BLaER1 (cell line): ENCODE measurements at regions not wholly inside any gene's neighbourhood (a gene's known extent, or its start where the extent isn't known, plus 50 kb on each side); places are given as distances from the start of the nearest gene placed in this dataset.

Source experiments
- H3K27ac ChIP-seq: shearing (Covaris generic); formaldehyde crosslinking; 2 replicates; pipeline ENCODE4 v1.8.1; 2022
- H3K27me3 ChIP-seq: shearing (Covaris generic); formaldehyde crosslinking; 2 replicates; pipeline ENCODE4 v1.8.1; 2022
- H3K36me3 ChIP-seq: shearing (Covaris generic); formaldehyde crosslinking; 2 replicates; pipeline ENCODE4 v1.8.1; 2022
- H3K4me1 ChIP-seq: shearing (Covaris generic); formaldehyde crosslinking; 2 replicates; pipeline ENCODE4 v1.8.1; 2022
- H3K4me2 ChIP-seq: shearing (Covaris generic); formaldehyde crosslinking; 2 replicates; pipeline ENCODE4 v1.8.1; 2022
- H3K4me3 ChIP-seq: shearing (Covaris generic); formaldehyde crosslinking; 2 replicates; pipeline ENCODE4 v1.8.1; 2022
- H3K9ac ChIP-seq: shearing (Covaris generic); formaldehyde crosslinking; 2 replicates; pipeline ENCODE4 v1.8.1; 2022
- H3K9me3 ChIP-seq: shearing (Covaris generic); formaldehyde crosslinking; 2 replicates; pipeline ENCODE4 v1.8.1; 2022
- H4K20me1 ChIP-seq: shearing (Covaris generic); formaldehyde crosslinking; 2 replicates; pipeline ENCODE4 v1.8.1; 2022
- Cebpa-rat ChIP-seq: shearing (Covaris generic); IDR thresholded peaks from 2 replicates; pipeline ENCODE4 v1.8.1; 2022

- Histone ChIP-seq H3K27ac (no peak overlapping the region), H3K4me2 (no peak overlapping the region), H3K9ac (no peak overlapping the region), H3K4me1 (peaks cover 20% of the 10 kb centered on the region), H3K36me3 (no peaks in the 10 kb centered on the region), H3K4me3 (no peak overlapping the region), H3K9me3 (peaks cover 16% of the 10 kb centered on the region), H3K27me3 (no peaks in the 10 kb centered on the region), H4K20me1 (no peaks in the 10 kb centered on the region)
- TF ChIP-seq Cebpa-rat = no peak
Measured at GRCh38 chr1:4324525-4324924, 329.9 kb upstream of the AJAP1 start.

- Histone ChIP-seq H4K20me1 (no peaks in the 10 kb centered on the region), H3K4me3 (no peak overlapping the region), H3K9ac (no peak overlapping the region), H3K4me2 (peak overlapping the region; percentile 62), H3K27ac (no peak overlapping the region), H3K36me3 (no peaks in the 10 kb centered on the region), H3K27me3 (no peaks in the 10 kb centered on the region), H3K9me3 (no peaks in the 10 kb centered on the region; the same call in none of the 2 replicates), H3K4me1 (peaks cover 25% of the 10 kb centered on the region)
- no peak for TF ChIP-seq Cebpa-rat
Measured at GRCh38 chr1:4327142-4327541, 327.3 kb upstream of the AJAP1 start.

GRCh38 chr1:4328402-4329071, 325.9 kb upstream of the AJAP1 start:
- H3K36me3 ChIP-seq = no peaks in the 10 kb centered on the region
- H3K27me3 ChIP-seq = no peaks in the 10 kb centered on the region
- H3K9ac ChIP-seq = no peak overlapping the region
- no peak for TF ChIP-seq Cebpa-rat
- H4K20me1 ChIP-seq = no peaks in the 10 kb centered on the region
- H3K9me3 ChIP-seq = peaks cover 2% of the 10 kb centered on the region
- peaks cover 29% of the 10 kb centered on the region for H3K4me1 ChIP-seq
- H3K4me2 ChIP-seq = no peak overlapping the region
- H3K27ac ChIP-seq = no peak overlapping the region
- no peak overlapping the region for H3K4me3 ChIP-seq

GRCh38 chr1:4330805-4331766, 323.3 kb upstream of the AJAP1 start:
- Histone ChIP-seq H3K27me3 (no peaks in the 10 kb centered on the region), H3K4me2 (no peak overlapping the region), H3K9ac (no peak overlapping the region), H3K36me3 (no peaks in the 10 kb centered on the region), H3K27ac (no peak overlapping the region), H3K9me3 (peaks cover 10% of the 10 kb centered on the region), H4K20me1 (no peaks in the 10 kb centered on the region), H3K4me1 (peaks cover 29% of the 10 kb centered on the region), H3K4me3 (no peak overlapping the region)
- TF ChIP-seq Cebpa-rat = no peak

GRCh38 chr1:4331767-4332163, 322.6 kb upstream of the AJAP1 start:
- H3K4me2 ChIP-seq = peak overlapping the region; percentile 50
- no peaks in the 10 kb centered on the region for H4K20me1 ChIP-seq
- no peak overlapping the region for H3K4me3 ChIP-seq
- H3K27ac ChIP-seq = no peak overlapping the region
- no peaks in the 10 kb centered on the region for H3K27me3 ChIP-seq
- TF ChIP-seq Cebpa-rat = no peak
- peaks cover 22% of the 10 kb centered on the region for H3K4me1 ChIP-seq
- H3K36me3 ChIP-seq = no peaks in the 10 kb centered on the region
- H3K9me3 ChIP-seq = peaks cover 10% of the 10 kb centered on the region
- H3K9ac ChIP-seq = no peak overlapping the region

- H4K20me1 ChIP-seq = no peaks in the 10 kb centered on the region
- no peaks in the 10 kb centered on the region for H3K36me3 ChIP-seq
- H3K9ac ChIP-seq = no peak overlapping the region
- no peak overlapping the region for H3K27ac ChIP-seq
- peaks cover 10% of the 10 kb centered on the region for H3K9me3 ChIP-seq
- H3K27me3 ChIP-seq = no peaks in the 10 kb centered on the region
- H3K4me1 ChIP-seq = peaks cover 31% of the 10 kb centered on the region
- H3K4me3 ChIP-seq = no peak overlapping the region
- no peak for TF ChIP-seq Cebpa-rat
- no peak overlapping the region for H3K4me2 ChIP-seq
Measured at GRCh38 chr1:4336507-4336906, 317.9 kb upstream of the AJAP1 start.

- Histone ChIP-seq H3K36me3 (no peaks in the 10 kb centered on the region), H3K27ac (no peak overlapping the region), H3K4me3 (no peak overlapping the region), H3K4me2 (no peak overlapping the region), H3K27me3 (no peaks in the 10 kb centered on the region), H3K9ac (no peak overlapping the region), H3K4me1 (peaks cover 51% of the 10 kb centered on the region), H4K20me1 (no peaks in the 10 kb centered on the region), H3K9me3 (no peaks in the 10 kb centered on the region)
- no peak for TF ChIP-seq Cebpa-rat
Measured at GRCh38 chr1:4341421-4341820, 313.0 kb upstream of the AJAP1 start.

GRCh38 chr1:4344065-4344732, 310.2 kb upstream of the AJAP1 start:
- Histone ChIP-seq H3K27me3 (no peaks in the 10 kb centered on the region), H3K36me3 (no peaks in the 10 kb centered on the region), H4K20me1 (no peaks in the 10 kb centered on the region), H3K4me1 (peaks cover 30% of the 10 kb centered on the region), H3K4me3 (0 out of 2 replicates have a peak overlapping the region, but pooled peaks have one; percentile 31), H3K9ac (peak overlapping the region; percentile 44), H3K9me3 (no peaks in the 10 kb centered on the region), H3K4me2 (peak overlapping the region; percentile 67), H3K27ac (peak overlapping the region; percentile 72)
- TF ChIP-seq Cebpa-rat = peak; percentile 85

- Histone ChIP-seq H3K4me3 (no peak overlapping the region), H3K27ac (peak overlapping the region; percentile 72; the same call in 1 of the 2 replicates), H3K27me3 (no peaks in the 10 kb centered on the region)
Measured at GRCh38 chr1:4345094-4345493, 309.3 kb upstream of the AJAP1 start.

More at GRCh38 chr1:4345094-4345493, 309.3 kb upstream of the AJAP1 start:
- Histone ChIP-seq H3K9me3 (no peaks in the 10 kb centered on the region), H3K36me3 (no peaks in the 10 kb centered on the region), H4K20me1 (no peaks in the 10 kb centered on the region), H3K4me1 (peaks cover 30% of the 10 kb centered on the region), H3K9ac (no peak overlapping the region), H3K4me2 (peak overlapping the region; percentile 67)
- no peak for TF ChIP-seq Cebpa-rat
